AG04449 (cell line): ENCODE measurements at regions not wholly inside any gene's neighbourhood (a gene's known extent, or its start where the extent isn't known, plus 50 kb on each side); places are given as distances from the start of the nearest gene placed in this dataset.

ENCODE experiments used
- CTCF ChIA-PET: fragments of 350-600 bp; formaldehyde crosslinking; extraction: SDS; loops from one replicate; lab custom pipeline; 2021; ENCODE audit warnings: antibody characterized with exemption; lab: Yijun Ruan, JAX
- POLR2A ChIA-PET: fragments of 400-600, 350-600 bp; formaldehyde crosslinking; extraction: SDS; loops from one replicate; lab custom pipeline; 2020; ENCODE audit warnings: antibody characterized with exemption, inconsistent platforms; lab: Yijun Ruan, JAX
- DNase-seq: peaks from one replicate; pipeline ENCODE4 v3.0.0-alpha.2; 2010; ENCODE audit warnings: low read depth, low spot score
- H3K4me3 ChIP-seq: 2 replicates; pipeline ENCODE4 v1.5.1; 2011; ENCODE audit warnings: low read depth, mild to moderate bottlenecking, control low read depth, low read length
- CTCF ChIP-seq: IDR thresholded peaks from one replicate; pipeline ENCODE4 v1.5.1; 2011; ENCODE audit warnings: mild to moderate bottlenecking, moderate library complexity, low read length, control low read depth, inconsistent platforms; ENCODE audit not compliant: insufficient read depth; ENCODE audit errors: missing control alignments

DNA sequence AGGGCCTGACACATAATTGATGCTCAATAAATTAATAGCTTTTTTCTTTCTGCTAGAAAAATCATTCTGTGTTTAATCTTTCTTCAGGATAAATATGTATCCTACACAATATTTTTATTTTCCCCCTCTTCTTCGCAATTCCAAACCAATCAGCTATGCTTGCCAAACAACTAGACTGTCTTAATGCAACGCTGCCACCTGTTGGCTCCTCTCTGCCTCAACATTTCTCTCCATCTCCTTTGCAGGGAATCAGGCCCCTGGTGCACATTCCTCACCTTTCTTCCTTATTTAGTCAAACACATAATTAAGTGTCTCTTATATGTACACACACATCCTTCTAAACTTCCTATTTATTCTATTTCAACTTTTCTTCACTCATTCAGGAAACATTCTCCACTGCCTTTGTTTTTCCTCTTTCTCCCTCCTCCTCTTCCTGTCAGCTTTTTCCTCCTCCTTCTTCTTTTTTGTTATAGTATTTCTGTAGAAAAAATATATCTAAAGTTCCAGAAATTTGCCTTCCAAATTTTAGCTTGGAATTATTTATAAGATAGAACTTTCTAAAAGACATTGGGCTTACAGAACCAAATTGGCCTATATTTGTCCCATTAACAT, 406.0 kb downstream of the PRKD1 start:
- DNase-seq: no peak
- ChIA-PET POLR2A (no interaction called here), CTCF (interaction anchor here (1.1 to 1.5 kb wide), 4 partner anchors 16 to 770 kb away, joined by 3 to 6 read pairs (median 4); no protein-coding TSS in a partner anchor)
- peak; percentile 18 for TF ChIP-seq CTCF
- no peak overlapping the region for H3K4me3 ChIP-seq
